ENCODE measurements at regions not wholly inside any gene's neighbourhood (a gene's known extent, or its start where the extent isn't known, plus 50 kb on each side); places are given as distances from the start of the nearest gene placed in this dataset.

GRCh38 chr5:180424094-180424493, 70.1 kb upstream of the CNOT6 start:
- intact Hi-C loops (cut with DNase I), result no loop called here
- Histone ChIP-seq H3K36me3 (no peaks in the 10 kb centered on the region), H3K4me1 (no peaks in the 10 kb centered on the region), H3K4me3 (no peak overlapping the region), H3K27ac (no peak overlapping the region), H3K9me3 (no peaks in the 10 kb centered on the region), H3K27me3 (no peaks in the 10 kb centered on the region)
- ATAC-seq, result no peak
- TF ChIP-seq, protein P1, sequence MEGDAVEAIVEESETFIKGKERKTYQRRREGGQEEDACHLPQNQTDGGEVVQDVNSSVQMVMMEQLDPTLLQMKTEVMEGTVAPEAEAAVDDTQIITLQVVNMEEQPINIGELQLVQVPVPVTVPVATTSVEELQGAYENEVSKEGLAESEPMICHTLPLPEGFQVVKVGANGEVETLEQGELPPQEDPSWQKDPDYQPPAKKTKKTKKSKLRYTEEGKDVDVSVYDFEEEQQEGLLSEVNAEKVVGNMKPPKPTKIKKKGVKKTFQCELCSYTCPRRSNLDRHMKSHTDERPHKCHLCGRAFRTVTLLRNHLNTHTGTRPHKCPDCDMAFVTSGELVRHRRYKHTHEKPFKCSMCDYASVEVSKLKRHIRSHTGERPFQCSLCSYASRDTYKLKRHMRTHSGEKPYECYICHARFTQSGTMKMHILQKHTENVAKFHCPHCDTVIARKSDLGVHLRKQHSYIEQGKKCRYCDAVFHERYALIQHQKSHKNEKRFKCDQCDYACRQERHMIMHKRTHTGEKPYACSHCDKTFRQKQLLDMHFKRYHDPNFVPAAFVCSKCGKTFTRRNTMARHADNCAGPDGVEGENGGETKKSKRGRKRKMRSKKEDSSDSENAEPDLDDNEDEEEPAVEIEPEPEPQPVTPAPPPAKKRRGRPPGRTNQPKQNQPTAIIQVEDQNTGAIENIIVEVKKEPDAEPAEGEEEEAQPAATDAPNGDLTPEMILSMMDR (IDR thresholded peaks at IDR 0.05), result no peak
- no peak for DNase-seq

DNA sequence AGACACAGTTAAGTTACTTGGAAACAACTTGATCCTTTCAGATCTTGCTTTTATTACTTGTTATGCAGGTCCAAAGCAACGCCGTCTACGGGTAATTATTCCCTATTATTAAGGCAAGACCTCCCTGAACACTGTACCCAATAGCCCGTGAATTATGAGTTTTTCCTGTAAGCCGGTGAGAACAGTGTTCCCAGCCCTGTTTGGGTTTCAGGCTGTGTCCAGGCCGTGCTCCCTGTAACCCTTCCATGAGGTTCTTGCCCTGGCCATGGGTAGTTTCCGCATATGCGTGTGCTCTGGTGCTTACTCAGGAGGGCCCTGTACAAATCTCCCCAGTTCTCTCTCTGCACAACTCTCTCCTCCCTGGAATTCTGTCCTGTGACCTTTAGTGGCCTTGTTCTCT, 65.6 kb upstream of the CNOT6 start:
- no peak overlapping the region for H3K4me3 ChIP-seq
- no peaks in the 10 kb centered on the region for H3K27me3 ChIP-seq
- no peaks in the 10 kb centered on the region for H3K4me1 ChIP-seq
- H3K36me3 ChIP-seq, result no peaks in the 10 kb centered on the region
- TF ChIP-seq, protein P1 (IDR thresholded peaks at IDR 0.05), result no peak
- no peak overlapping the region for H3K27ac ChIP-seq
- peaks cover 0 to 6% of the 10 kb centered on the region in 2 donors for H3K9me3 ChIP-seq
- ATAC-seq (no peak), DNase-seq (no peak)
- intact Hi-C loops (cut with DNase I), result no loop called here

GRCh38 chr5:180431932-180432331, 62.2 kb upstream of the CNOT6 start:
- Histone ChIP-seq H3K4me1 (no peaks in the 10 kb centered on the region), H3K27ac (no peak overlapping the region), H3K36me3 (no peaks in the 10 kb centered on the region), H3K4me3 (no peak overlapping the region), H3K27me3 (peaks cover 0 to 8% of the 10 kb centered on the region in 2 donors), H3K9me3 (peaks cover 0 to 6% of the 10 kb centered on the region in 2 donors)
- ATAC-seq (no peak), DNase-seq (no peak)
- intact Hi-C loops (cut with DNase I), result no loop called here
- TF ChIP-seq, protein P1 (IDR thresholded peaks at IDR 0.05), result no peak

GRCh38 chr5:180433032-180433422, 61.2 kb upstream of the CNOT6 start:
- DNase-seq, result no peak
- no peaks in the 10 kb centered on the region for H3K36me3 ChIP-seq
- H3K4me3 ChIP-seq, result no peak overlapping the region
- TF ChIP-seq, protein P1 (IDR thresholded peaks at IDR 0.05), result no peak
- peaks cover 0 to 6% of the 10 kb centered on the region in 2 donors for H3K9me3 ChIP-seq
- no peak for ATAC-seq
- intact Hi-C loops (cut with DNase I), result no loop called here
- H3K27ac ChIP-seq, result no peak overlapping the region
- no peaks in the 10 kb centered on the region for H3K4me1 ChIP-seq
- peaks cover 0 to 8% of the 10 kb centered on the region in 2 donors for H3K27me3 ChIP-seq

GRCh38 chr5:180435594-180435993, 58.6 kb upstream of the CNOT6 start:
- H3K4me1 ChIP-seq, result no peaks in the 10 kb centered on the region
- ATAC-seq (no peak), DNase-seq (no peak)
- H3K27me3 ChIP-seq, result peaks cover 0 to 12% of the 10 kb centered on the region in 2 donors
- no peak overlapping the region for H3K4me3 ChIP-seq
- intact Hi-C loops (cut with DNase I), result no loop called here
- no peak overlapping the region for H3K27ac ChIP-seq
- H3K9me3 ChIP-seq, result peaks cover 0 to 6% of the 10 kb centered on the region in 2 donors
- TF ChIP-seq, protein P1 (IDR thresholded peaks at IDR 0.05), result no peak
- H3K36me3 ChIP-seq, result no peaks in the 10 kb centered on the region

All from left lung (tissue), 4 donors.